Esophagus squamous epithelium (tissue), 5 donors: ENCODE measurements at regions not wholly inside any gene's neighbourhood (a gene's known extent, or its start where the extent isn't known, plus 50 kb on each side); places are given as distances from the start of the nearest gene placed in this dataset.

Experiments
- DNase-seq: peaks from one replicate; lab custom pipeline; 2025; lab: John Stamatoyannopoulos, UW
- H3K27ac ChIP-seq, 4 donors: fragments of 200-600 bp; sonication (generic); one replicate each; pipeline ENCODE4 v1.5.1; 2016 to 2019; ENCODE audit warnings: mild to moderate bottlenecking in 1 of 4
- H3K27me3 ChIP-seq, 4 donors: fragments of 200-600 bp; sonication (generic); 1 replicate in 3 of 4; 2 replicates in 1 of 4; pipeline versions ENCODE4 v1.5.1 to v1.6.0; 2017 to 2021; ENCODE audit warnings: antibody characterized with exemption in 1 of 4
- H3K36me3 ChIP-seq, 3 donors: fragments of 200-600 bp; sonication (generic); one replicate each; pipeline ENCODE4 v1.5.1; 2016 to 2019
- H3K4me1 ChIP-seq, 3 donors: fragments of 200-600 bp; sonication (generic); one replicate each; pipeline ENCODE4 v1.5.1; 2017 to 2019
- H3K4me3 ChIP-seq, 4 donors: fragments of 200-600 bp; sonication (generic); 1 replicate in 3 of 4; 2 replicates in 1 of 4; pipeline ENCODE4 v1.5.1; 2016 to 2019; ENCODE audit warnings: mild to moderate bottlenecking in 2 of 4, moderate library complexity in 1 of 4
- H3K9me3 ChIP-seq, 3 donors: fragments of 200-600 bp; sonication (generic); one replicate each; pipeline ENCODE4 v1.5.1; 2016 to 2019
- POLR2A ChIP-seq, 4 donors: fragments of 450-650 bp; IDR thresholded peaks; one replicate each; pipeline ENCODE4 v1.6.1; 2017; ENCODE audit warnings: antibody characterized with exemption in 4 of 4, mild to moderate bottlenecking in 4 of 4, moderate library complexity in 3 of 4
- WGBS, 2 donors: methylation state at CpG; one replicate each; pipeline ENCODE4 v1.1.5; 2018; 5-methylcytosine and 5-hydroxymethylcytosine counted together
- intact Hi-C: fragments of 100-400 bp; cut with DNase I; formaldehyde crosslinking; loops from one replicate; pipeline ENCODE4 v1.15.0; 2022
- TF ChIP-seq, protein P1 (sequence below), 6 experiments: fragments of 450-650 bp in 4 of 6; fragments of 200-600 bp in 2 of 6; sonication (generic) in 2 of 6; IDR thresholded peaks; one replicate each; pipeline ENCODE4 v1.5.1; 2016 to 2019; ENCODE audit warnings: antibody characterized with exemption in 6 of 6, mild to moderate bottlenecking in 4 of 6, moderate library complexity in 4 of 6
- donor health status: DM: yes; HTN: yes; CAD: no.

DNA sequence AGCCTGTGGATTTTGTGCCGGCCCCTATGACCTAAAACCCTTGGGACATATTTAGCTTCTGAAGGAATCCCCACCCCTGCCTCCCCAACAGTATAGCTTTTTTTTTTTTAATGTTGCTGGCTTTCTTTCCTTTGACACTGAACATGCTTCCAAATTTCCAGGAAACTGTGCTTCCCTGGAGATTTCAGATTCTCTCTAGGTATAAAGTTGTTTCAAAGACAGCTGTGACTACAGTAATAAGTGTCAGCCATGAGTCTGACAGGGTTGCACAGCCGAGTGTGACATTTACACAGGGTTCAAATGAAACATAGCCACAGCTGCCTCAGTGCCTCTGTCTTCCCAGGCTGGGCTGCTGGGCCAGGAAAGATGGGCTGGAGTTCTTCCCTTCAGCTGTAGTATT, 466.6 kb upstream of the COBL start:
- Histone ChIP-seq H3K36me3 (no peaks in the 10 kb centered on the region), H3K27ac (no peak overlapping the region), H3K4me3 (no peak overlapping the region), H3K4me1 (no peaks in the 10 kb centered on the region), H3K9me3 (no peaks in the 10 kb centered on the region), H3K27me3 (no peaks in the 10 kb centered on the region)
- 63 to 64% methylated on average over 2 of the region's 2 CpGs for WGBS, 2 donors
- no peak for TF ChIP-seq POLR2A (IDR thresholded peaks at IDR 0.05)
- TF ChIP-seq, protein P1, sequence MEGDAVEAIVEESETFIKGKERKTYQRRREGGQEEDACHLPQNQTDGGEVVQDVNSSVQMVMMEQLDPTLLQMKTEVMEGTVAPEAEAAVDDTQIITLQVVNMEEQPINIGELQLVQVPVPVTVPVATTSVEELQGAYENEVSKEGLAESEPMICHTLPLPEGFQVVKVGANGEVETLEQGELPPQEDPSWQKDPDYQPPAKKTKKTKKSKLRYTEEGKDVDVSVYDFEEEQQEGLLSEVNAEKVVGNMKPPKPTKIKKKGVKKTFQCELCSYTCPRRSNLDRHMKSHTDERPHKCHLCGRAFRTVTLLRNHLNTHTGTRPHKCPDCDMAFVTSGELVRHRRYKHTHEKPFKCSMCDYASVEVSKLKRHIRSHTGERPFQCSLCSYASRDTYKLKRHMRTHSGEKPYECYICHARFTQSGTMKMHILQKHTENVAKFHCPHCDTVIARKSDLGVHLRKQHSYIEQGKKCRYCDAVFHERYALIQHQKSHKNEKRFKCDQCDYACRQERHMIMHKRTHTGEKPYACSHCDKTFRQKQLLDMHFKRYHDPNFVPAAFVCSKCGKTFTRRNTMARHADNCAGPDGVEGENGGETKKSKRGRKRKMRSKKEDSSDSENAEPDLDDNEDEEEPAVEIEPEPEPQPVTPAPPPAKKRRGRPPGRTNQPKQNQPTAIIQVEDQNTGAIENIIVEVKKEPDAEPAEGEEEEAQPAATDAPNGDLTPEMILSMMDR (IDR thresholded peaks at IDR 0.05), result no peak
- intact Hi-C loops, result no loop called here
- no peak for DNase-seq

GRCh38 chr7:51778121-51778520, 461.5 kb upstream of the COBL start:
- DNase-seq, result no peak
- Histone ChIP-seq H3K36me3 (no peaks in the 10 kb centered on the region), H3K4me3 (no peak overlapping the region), H3K4me1 (no peaks in the 10 kb centered on the region), H3K9me3 (no peaks in the 10 kb centered on the region), H3K27me3 (no peaks in the 10 kb centered on the region), H3K27ac (no peak overlapping the region)
- TF ChIP-seq POLR2A (IDR thresholded peaks at IDR 0.05), result no peak
- TF ChIP-seq, protein P1 (IDR thresholded peaks at IDR 0.05), result no peak
- intact Hi-C loops, result no loop called here
- 36 to 56% methylated on average over 2 of the region's 2 CpGs for WGBS, 2 donors

DNA sequence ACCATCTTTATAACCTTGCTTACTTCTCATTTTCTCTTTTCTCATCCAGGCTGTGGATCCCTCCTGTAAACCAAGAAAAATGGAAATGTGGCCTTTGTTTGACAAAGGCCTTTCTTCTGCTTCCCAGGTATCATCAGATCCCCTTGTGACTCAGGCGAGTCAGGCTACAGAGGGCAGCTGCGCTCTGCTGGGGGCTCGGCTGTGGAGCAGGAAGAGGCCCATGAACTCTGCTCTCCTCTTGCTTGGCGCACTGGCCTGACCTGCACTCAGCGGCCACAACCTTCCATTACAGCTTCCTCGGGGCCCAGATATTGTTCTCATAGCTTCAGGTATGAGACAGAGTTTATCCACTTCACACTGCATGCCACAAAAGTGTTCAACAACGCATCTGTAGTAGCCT, 457.6 kb upstream of the COBL start:
- H3K27me3 ChIP-seq, result no peaks in the 10 kb centered on the region
- TF ChIP-seq, protein P1 (IDR thresholded peaks at IDR 0.05), result no peak
- TF ChIP-seq POLR2A (IDR thresholded peaks at IDR 0.05), result no peak
- 62 to 82% methylated on average over 5 to 7 of the region's 7 CpGs for WGBS, 2 donors
- no peaks in the 10 kb centered on the region for H3K4me1 ChIP-seq
- DNase-seq, result no peak
- H3K4me3 ChIP-seq, result no peak overlapping the region
- H3K36me3 ChIP-seq, result no peaks in the 10 kb centered on the region
- H3K9me3 ChIP-seq, result no peaks in the 10 kb centered on the region
- intact Hi-C loops, result no loop called here
- H3K27ac ChIP-seq, result no peak overlapping the region

GRCh38 chr7:51772190-51772589, 455.6 kb upstream of the COBL start:
- intact Hi-C loops, result no loop called here

DNA sequence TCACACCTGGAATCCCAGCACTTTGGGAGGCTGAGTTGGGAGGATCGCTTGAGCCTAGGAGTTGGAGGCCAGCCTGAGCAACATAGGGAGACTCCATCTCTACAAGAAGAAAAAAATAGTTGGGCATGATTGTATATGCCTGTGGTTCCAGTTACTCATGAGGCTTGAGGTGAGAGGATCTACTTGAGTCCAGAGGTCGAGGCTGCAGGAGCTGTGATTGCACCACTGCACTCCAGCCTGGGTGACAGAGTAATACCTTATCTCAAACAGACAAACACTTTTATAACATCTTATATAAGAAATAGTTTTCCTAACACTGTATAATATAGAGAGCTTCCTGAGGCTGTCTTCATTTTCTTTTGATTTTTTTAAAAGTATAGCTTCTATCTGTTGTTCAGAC, 448.4 kb upstream of the COBL start:
- no peak overlapping the region for H3K27ac ChIP-seq
- TF ChIP-seq POLR2A (IDR thresholded peaks at IDR 0.05), result no peak
- TF ChIP-seq, protein P1 (IDR thresholded peaks at IDR 0.05), result no peak
- intact Hi-C loops, result no loop called here
- no peak overlapping the region for H3K4me3 ChIP-seq
- H3K9me3 ChIP-seq, result no peaks in the 10 kb centered on the region
- no peaks in the 10 kb centered on the region for H3K4me1 ChIP-seq
- H3K27me3 ChIP-seq, result no peaks in the 10 kb centered on the region
- WGBS, 2 donors, result 56 to 75% methylated on average over 2 of the region's 2 CpGs
- no peaks in the 10 kb centered on the region for H3K36me3 ChIP-seq
- DNase-seq, result no peak

More at GRCh38 chr7:51772190-51772589, 455.6 kb upstream of the COBL start:
- Histone ChIP-seq H3K36me3 (no peaks in the 10 kb centered on the region), H3K4me1 (no peaks in the 10 kb centered on the region), H3K9me3 (no peaks in the 10 kb centered on the region), H3K27ac (no peak overlapping the region), H3K27me3 (no peaks in the 10 kb centered on the region), H3K4me3 (no peak overlapping the region)
- WGBS, 2 donors, result 50 to 54% methylated on average over 2 of the region's 2 CpGs
- TF ChIP-seq, protein P1 (IDR thresholded peaks at IDR 0.05), result no peak
- no peak for TF ChIP-seq POLR2A (IDR thresholded peaks at IDR 0.05)
- DNase-seq, result no peak
